ENCODE measurements at regions not wholly inside any gene's neighbourhood (a gene's known extent, or its start where the extent isn't known, plus 50 kb on each side); places are given as distances from the start of the nearest gene placed in this dataset.

- TF ChIP-seq TEAD4 (IDR thresholded peaks at IDR 0.05) (no peak), NFIC (IDR thresholded peaks at IDR 0.05) (no peak), USF1 (IDR thresholded peaks at IDR 0.05) (no peak), REST (IDR thresholded peaks at IDR 0.05; ENCODE audit: low read depth) (no peak), TAF1 (IDR thresholded peaks at IDR 0.05; ENCODE audit: low read depth) (no peak), EP300 (IDR thresholded peaks at IDR 0.05; ENCODE audit: borderline replicate concordance) (no peak), MAX (IDR thresholded peaks at IDR 0.05) (no peak), CREB1 (IDR thresholded peaks at IDR 0.05; ENCODE audit: low read depth) (no peak), FOXM1 (IDR thresholded peaks at IDR 0.05; ENCODE audit: borderline replicate concordance, low read depth) (no peak), EGR1 (IDR thresholded peaks at IDR 0.05) (no peak), YY1 (IDR thresholded peaks at IDR 0.05; ENCODE audit: low read depth) (no peak), CEBPB (IDR thresholded peaks at IDR 0.05) (no peak), ZBTB7A (IDR thresholded peaks at IDR 0.05; ENCODE audit: low read depth) (no peak), RAD21 (IDR thresholded peaks at IDR 0.05; ENCODE audit: low read depth) (no peak)
Observed at GRCh38 chr3:128548021-128548420, 55.0 kb upstream of the GATA2 start.

- TF ChIP-seq FOXM1 (IDR thresholded peaks at IDR 0.05; ENCODE audit: borderline replicate concordance, low read depth): no peak
- TF ChIP-seq REST (IDR thresholded peaks at IDR 0.05; ENCODE audit: low read depth): no peak
- TF ChIP-seq USF1 (IDR thresholded peaks at IDR 0.05): no peak
- no peak for TF ChIP-seq YY1 (IDR thresholded peaks at IDR 0.05; ENCODE audit: low read depth)
Observed at GRCh38 chr3:128547368-128547987, 54.5 kb upstream of the GATA2 start.

GRCh38 chr3:128546646-128547045 is 53.6 kb upstream of the GATA2 start:
- no peak for TF ChIP-seq USF1 (IDR thresholded peaks at IDR 0.05)

- TF ChIP-seq CEBPB (IDR thresholded peaks at IDR 0.05): no peak
- TF ChIP-seq TCF12 (IDR thresholded peaks at IDR 0.05; ENCODE audit: low read depth): no peak
- no peak for TF ChIP-seq USF1 (IDR thresholded peaks at IDR 0.05)
- no peak for TF ChIP-seq NFIC (IDR thresholded peaks at IDR 0.05)
- TF ChIP-seq MAX (IDR thresholded peaks at IDR 0.05): no peak
- no peak for TF ChIP-seq CREB1 (IDR thresholded peaks at IDR 0.05; ENCODE audit: low read depth)
- no peak for TF ChIP-seq YY1 (IDR thresholded peaks at IDR 0.05; ENCODE audit: low read depth)
- no peak for TF ChIP-seq EGR1 (IDR thresholded peaks at IDR 0.05)
Observed at GRCh38 chr3:128545120-128545752, 52.2 kb upstream of the GATA2 start.

DNA sequence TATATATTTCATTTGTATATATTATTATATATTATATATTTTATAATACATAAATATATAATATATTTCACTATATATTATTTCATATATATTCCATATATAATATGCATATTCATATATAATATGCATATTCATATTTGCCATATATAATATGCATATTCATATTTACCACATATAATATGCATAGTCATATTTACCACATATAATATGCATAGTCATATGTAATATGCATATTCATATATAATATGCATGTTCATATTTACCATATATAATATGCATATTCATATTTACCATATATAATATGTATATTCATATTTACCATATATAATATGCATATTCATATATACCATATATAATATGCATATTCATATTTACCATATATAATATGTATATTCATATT is 51.2 kb upstream of the GATA2 start:
- TF ChIP-seq USF1 (IDR thresholded peaks at IDR 0.05): no peak
- TF ChIP-seq TAF1 (IDR thresholded peaks at IDR 0.05; ENCODE audit: low read depth): no peak
- no peak for TF ChIP-seq NFIC (IDR thresholded peaks at IDR 0.05)
- TF ChIP-seq MAX (IDR thresholded peaks at IDR 0.05): no peak
- no peak for TF ChIP-seq CREB1 (IDR thresholded peaks at IDR 0.05; ENCODE audit: low read depth)
- no peak for TF ChIP-seq FOXM1 (IDR thresholded peaks at IDR 0.05; ENCODE audit: borderline replicate concordance, low read depth)
- no peak for TF ChIP-seq TCF12 (IDR thresholded peaks at IDR 0.05; ENCODE audit: low read depth)
- no peak for TF ChIP-seq REST (IDR thresholded peaks at IDR 0.05; ENCODE audit: low read depth)
- TF ChIP-seq RAD21 (IDR thresholded peaks at IDR 0.05; ENCODE audit: low read depth): no peak
- no peak for TF ChIP-seq ZBTB7A (IDR thresholded peaks at IDR 0.05; ENCODE audit: low read depth)

Measured in Ishikawa (cell line).